Activated CD4-positive, alpha-beta memory T cell treated with anti-CD3 and anti-CD28 coated beads for 36 hours (primary cell): ENCODE measurements at regions not wholly inside any gene's neighbourhood (a gene's known extent, or its start where the extent isn't known, plus 50 kb on each side); places are given as distances from the start of the nearest gene placed in this dataset.

Experiments used
- CTCF ChIA-PET: fragments of 350-600 bp; sonication (Branson Sonifier 250); formaldehyde crosslinking; loops from one replicate; lab custom pipeline; 2021; ENCODE audit warnings: antibody characterized with exemption, inconsistent platforms; lab: Charles Lee
- POLR2A ChIA-PET: fragments of 350-600 bp; sonication (Branson Sonifier 250); formaldehyde crosslinking; loops from one replicate; lab custom pipeline; 2021; ENCODE audit warnings: antibody characterized with exemption; lab: Charles Lee
- DNase-seq: peaks from one replicate; pipeline ENCODE4 v3.0.0-alpha.2; 2020
- H3K27ac Mint-ChIP-seq: one replicate; pipeline ENCODE4 v1.8.0; 2021; ENCODE audit warnings: mixed read lengths
- H3K27me3 Mint-ChIP-seq: one replicate; pipeline ENCODE4 v1.8.0; 2021; ENCODE audit warnings: mixed read lengths
- H3K36me3 Mint-ChIP-seq: one replicate; pipeline ENCODE4 v1.8.0; 2021; ENCODE audit warnings: mixed read lengths
- H3K4me1 Mint-ChIP-seq: one replicate; pipeline ENCODE4 v1.8.0; 2021; ENCODE audit warnings: low read depth, mixed read lengths
- H3K4me3 Mint-ChIP-seq: one replicate; pipeline ENCODE4 v1.8.0; 2021; ENCODE audit warnings: mild to moderate bottlenecking, mixed read lengths
- H3K9me3 Mint-ChIP-seq: one replicate; pipeline ENCODE4 v1.8.0; 2021; ENCODE audit warnings: mixed read lengths
- intact Hi-C: fragments of 100-400 bp; cut with micrococcal nuclease; formaldehyde crosslinking; loops from one replicate; pipeline ENCODE4 v1.15.1; 2023

DNA sequence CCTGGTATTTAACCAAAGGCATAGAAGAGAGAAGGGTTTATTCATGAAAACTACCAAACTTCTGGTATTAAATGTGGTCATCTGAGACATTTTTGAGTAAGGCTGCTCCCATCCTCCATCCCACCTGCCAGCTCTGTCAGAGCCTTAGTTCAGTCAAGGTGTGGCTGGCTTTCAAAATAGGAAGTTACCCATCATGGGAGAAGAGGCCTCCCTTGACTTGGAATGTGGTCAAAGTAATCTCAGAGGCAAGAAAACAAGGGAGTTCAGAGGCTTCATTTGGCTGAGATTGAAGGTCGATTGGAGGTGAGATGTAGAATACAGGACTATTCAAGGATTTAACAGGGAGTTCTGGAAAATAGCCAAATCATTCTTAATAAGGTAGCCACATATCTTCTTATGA, 540.4 kb upstream of the ARRDC4 start:
- no peak overlapping the region for H3K4me3 Mint-ChIP-seq
- H3K36me3 Mint-ChIP-seq = no peaks in the 10 kb centered on the region
- intact Hi-C loops = no loop called here
- POLR2A ChIA-PET = interaction anchor here (0.7 kb wide), 1 partner anchor 206 kb away, joined by 3 read pairs; no protein-coding TSS in a partner anchor
- H3K4me1 Mint-ChIP-seq = no peaks in the 10 kb centered on the region
- no peak for DNase-seq
- no peaks in the 10 kb centered on the region for H3K27me3 Mint-ChIP-seq
- CTCF ChIA-PET = no interaction called here
- no peak overlapping the region for H3K27ac Mint-ChIP-seq
- H3K9me3 Mint-ChIP-seq = peaks cover 12% of the 10 kb centered on the region

DNA sequence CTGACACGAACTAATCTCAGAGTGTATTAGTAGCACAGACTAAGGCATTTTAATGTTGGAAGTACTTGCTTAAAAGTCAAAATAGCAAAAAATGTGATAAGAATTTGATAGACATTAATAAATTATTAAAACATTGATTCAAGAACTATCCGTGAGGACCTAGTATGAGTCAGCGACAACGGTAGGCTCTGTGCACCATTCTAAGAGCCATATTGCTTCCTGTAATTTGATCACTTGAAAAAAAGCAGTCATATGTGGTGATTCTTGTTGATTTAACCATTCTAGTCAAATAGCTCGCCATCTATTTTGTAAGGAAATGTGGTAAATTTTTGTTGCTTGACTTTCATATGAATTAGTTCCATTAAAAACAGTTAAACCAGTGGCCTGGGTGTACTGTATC, 534.9 kb upstream of the ARRDC4 start:
- H3K36me3 Mint-ChIP-seq = no peaks in the 10 kb centered on the region
- no peak overlapping the region for H3K4me3 Mint-ChIP-seq
- POLR2A ChIA-PET = no interaction called here
- H3K27me3 Mint-ChIP-seq = no peaks in the 10 kb centered on the region
- DNase-seq = no peak
- intact Hi-C loops = no loop called here
- H3K9me3 Mint-ChIP-seq = peaks cover 12% of the 10 kb centered on the region
- CTCF ChIA-PET = no interaction called here
- H3K27ac Mint-ChIP-seq = no peak overlapping the region
- H3K4me1 Mint-ChIP-seq = no peaks in the 10 kb centered on the region

DNA sequence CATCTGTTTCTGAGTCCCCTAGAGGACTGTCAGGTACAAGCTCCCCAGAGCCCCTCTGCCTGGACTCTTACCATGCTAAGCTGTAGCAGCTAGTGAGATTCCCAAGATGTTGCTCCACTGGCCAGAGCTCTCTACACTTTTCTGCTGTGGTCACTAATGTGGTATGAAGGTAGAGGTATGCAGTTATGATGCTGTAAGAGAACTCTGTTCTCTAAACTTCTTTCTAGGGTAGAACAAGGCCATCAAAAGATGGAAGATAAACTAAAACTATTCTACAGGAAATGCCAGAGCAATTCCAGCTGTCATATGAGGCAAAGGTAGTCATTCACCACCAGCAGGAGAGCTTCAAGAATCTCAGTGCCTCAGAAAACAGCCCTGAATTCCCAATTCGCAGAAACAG, 517.4 kb upstream of the ARRDC4 start:
- POLR2A ChIA-PET = no interaction called here
- no peak for DNase-seq
- no peaks in the 10 kb centered on the region for H3K27me3 Mint-ChIP-seq

DNA sequence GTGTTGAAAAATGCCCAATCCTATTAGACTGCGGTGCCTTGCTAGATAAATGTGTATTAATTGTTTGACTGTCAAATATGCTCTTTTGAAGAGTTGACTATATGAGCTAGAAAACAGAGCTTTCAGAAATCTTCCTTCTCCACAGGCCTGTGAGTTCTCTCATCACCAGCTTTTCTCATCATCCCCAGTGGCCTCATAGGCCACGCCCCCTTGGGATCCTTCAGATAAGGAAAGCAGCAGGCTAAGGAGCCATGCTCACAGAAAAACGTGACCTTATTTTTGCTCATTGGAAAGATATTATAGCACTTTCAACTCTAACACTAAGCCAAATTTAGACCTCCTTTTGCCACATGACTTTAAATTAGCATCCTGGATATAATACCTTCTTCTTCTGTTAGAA, 514.4 kb upstream of the ARRDC4 start:
- POLR2A ChIA-PET = no interaction called here
- Mint-ChIP-seq H3K27ac (no peak overlapping the region), H3K4me1 (no peaks in the 10 kb centered on the region), H3K9me3 (no peaks in the 10 kb centered on the region), H3K36me3 (no peaks in the 10 kb centered on the region), H3K27me3 (no peaks in the 10 kb centered on the region), H3K4me3 (no peak overlapping the region)
- intact Hi-C loops = no loop called here
- CTCF ChIA-PET = no interaction called here
- no peak for DNase-seq

More for the DNA sequence above, 517.4 kb upstream of the ARRDC4 start:
- Mint-ChIP-seq H3K4me1 (no peaks in the 10 kb centered on the region), H3K9me3 (peaks cover 6% of the 10 kb centered on the region), H3K36me3 (no peaks in the 10 kb centered on the region), H3K27ac (no peak overlapping the region), H3K4me3 (no peak overlapping the region)
- CTCF ChIA-PET = no interaction called here
- intact Hi-C loops = no loop called here

DNA sequence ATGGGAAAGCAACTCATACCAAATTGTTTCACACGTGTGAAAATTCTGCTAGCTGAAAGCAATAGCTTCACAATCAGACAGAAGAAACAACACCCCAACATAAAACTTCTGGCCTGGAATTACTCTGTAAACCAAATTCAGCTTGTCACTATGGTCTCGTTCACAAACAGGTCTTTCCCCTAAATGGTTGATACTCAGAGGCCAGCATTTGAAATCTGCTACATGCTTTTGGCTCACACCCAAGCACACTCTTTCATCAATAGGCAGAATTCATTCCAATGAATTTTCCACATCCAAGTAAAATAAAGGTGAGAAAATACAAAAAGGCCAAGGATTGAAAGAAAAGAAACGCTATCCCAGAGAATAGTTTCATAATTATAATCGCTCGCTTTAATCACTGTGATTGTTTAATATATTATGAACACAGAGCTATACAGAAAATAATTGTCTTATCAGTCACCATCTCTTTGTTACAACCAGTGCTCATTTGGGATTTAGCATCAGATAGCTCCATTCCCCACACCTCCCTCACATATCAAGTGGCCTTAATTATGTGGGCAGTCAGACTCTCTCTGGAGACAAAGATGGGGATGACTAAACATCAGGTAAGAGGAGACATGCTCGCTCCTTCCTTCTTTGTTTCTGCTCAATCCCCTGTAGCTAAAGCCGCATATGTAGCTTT, 503.8 kb upstream of the ARRDC4 start:
- no peak for DNase-seq
- Mint-ChIP-seq H3K9me3 (no peaks in the 10 kb centered on the region), H3K36me3 (no peaks in the 10 kb centered on the region), H3K27ac (no peak overlapping the region), H3K27me3 (no peaks in the 10 kb centered on the region), H3K4me3 (no peak overlapping the region), H3K4me1 (no peaks in the 10 kb centered on the region)
- ChIA-PET CTCF (no interaction called here), POLR2A (no interaction called here)
- intact Hi-C loops = no loop called here

DNA sequence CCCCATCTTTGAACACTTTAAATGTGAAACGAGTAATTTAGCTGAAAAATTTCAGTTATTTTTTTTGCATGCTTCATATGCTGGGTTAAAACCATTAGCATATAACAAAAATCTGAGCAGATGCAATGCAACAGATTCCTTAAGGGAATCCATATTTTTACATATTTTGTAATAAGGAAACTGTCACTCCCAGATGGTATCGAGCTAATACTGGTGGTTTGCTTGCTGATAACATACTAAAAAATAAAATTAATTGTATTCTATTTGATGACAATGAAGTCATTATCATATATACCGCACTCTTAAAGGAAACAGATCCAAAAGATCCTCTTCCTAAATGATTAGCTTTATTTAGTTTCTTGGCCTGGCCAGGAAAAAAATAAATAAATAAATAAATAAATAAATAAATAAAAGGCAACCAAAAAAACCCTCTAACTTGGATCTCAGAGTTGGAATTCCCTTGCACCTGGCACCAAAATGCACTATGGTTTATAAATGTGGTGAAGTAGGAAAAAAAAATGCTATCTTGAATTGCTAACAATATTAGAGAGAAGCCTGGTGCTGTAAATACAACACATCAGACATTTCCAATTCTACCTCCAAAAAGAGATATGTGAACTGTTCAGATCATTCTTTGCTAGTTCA, 503.2 kb upstream of the ARRDC4 start:
- ChIA-PET CTCF (no interaction called here), POLR2A (no interaction called here)
- H3K9me3 Mint-ChIP-seq = no peaks in the 10 kb centered on the region
- H3K27me3 Mint-ChIP-seq = no peaks in the 10 kb centered on the region
- no peaks in the 10 kb centered on the region for H3K4me1 Mint-ChIP-seq
- DNase-seq = no peak
- intact Hi-C loops = no loop called here
- H3K4me3 Mint-ChIP-seq = no peak overlapping the region
- H3K36me3 Mint-ChIP-seq = no peaks in the 10 kb centered on the region
- H3K27ac Mint-ChIP-seq = no peak overlapping the region

DNA sequence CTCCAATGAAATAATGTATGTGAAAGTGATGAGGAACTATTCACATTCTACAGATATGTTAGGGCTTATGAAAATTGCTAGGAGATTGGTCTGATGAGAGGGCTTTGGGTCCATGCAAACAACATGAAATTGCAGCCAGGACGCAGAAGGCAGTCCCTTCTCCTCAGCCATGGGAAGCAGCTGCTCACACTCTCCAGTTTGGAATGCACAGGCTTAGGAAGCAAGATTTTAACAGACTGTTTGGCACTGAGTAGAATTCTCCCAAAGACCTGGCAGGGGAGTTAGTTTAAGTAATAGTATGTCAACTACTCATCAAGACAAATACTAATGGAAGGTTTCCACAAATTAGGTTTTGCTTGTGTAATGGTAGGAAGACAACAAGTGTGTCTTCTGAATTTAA, 500.7 kb upstream of the ARRDC4 start:
- intact Hi-C loops = no loop called here
- DNase-seq = no peak
- POLR2A ChIA-PET = no interaction called here

DNA sequence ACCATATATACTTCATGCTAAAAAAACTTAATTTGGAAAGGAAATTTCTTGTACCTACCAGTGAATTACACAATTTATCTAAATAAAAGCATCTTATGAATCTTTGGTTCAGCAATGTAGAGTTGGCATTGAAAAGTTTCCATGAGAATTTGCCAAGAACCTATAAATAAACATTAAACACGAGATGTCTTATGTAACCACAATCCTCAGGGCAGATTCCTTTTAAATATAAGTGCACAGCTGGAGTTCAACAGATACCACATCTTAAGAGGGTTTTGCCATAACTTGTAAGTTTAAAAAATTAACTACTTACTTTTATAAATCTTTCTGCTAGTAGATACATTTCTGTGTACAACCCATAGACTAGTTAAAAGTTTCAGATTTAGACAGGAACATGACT, 499.3 kb upstream of the ARRDC4 start:
- no peaks in the 10 kb centered on the region for H3K36me3 Mint-ChIP-seq
- H3K27me3 Mint-ChIP-seq = no peaks in the 10 kb centered on the region
- no peak overlapping the region for H3K27ac Mint-ChIP-seq
- no peaks in the 10 kb centered on the region for H3K9me3 Mint-ChIP-seq
- ChIA-PET CTCF (no interaction called here), POLR2A (no interaction called here)
- no peak overlapping the region for H3K4me3 Mint-ChIP-seq
- no peaks in the 10 kb centered on the region for H3K4me1 Mint-ChIP-seq
- no peak for DNase-seq
- intact Hi-C loops = no loop called here

More for the DNA sequence above, 500.7 kb upstream of the ARRDC4 start:
- Mint-ChIP-seq H3K27ac (no peak overlapping the region), H3K27me3 (no peaks in the 10 kb centered on the region), H3K9me3 (no peaks in the 10 kb centered on the region), H3K4me1 (no peaks in the 10 kb centered on the region), H3K36me3 (no peaks in the 10 kb centered on the region), H3K4me3 (no peak overlapping the region)
- CTCF ChIA-PET = no interaction called here

DNA sequence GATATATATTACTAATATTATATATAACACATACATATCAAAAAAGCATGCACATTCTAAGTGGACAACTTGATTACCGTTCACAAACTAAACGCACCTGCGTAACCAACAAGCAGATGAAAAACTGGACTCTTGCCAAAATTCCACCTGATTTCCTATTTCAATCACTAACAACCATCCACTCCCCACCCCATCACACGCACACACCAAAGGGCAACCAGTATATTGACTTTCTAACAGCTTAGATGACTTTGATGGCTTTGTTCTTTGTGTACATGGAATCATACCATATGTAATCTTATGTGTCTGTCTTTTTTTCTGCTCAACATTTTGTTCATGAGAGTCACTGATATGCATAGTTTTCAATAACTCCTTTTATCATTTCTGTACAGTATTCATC, 496.8 kb upstream of the ARRDC4 start:
- intact Hi-C loops = no loop called here
- CTCF ChIA-PET = no interaction called here
- DNase-seq = no peak
- Mint-ChIP-seq H3K4me3 (no peak overlapping the region), H3K9me3 (no peaks in the 10 kb centered on the region), H3K4me1 (no peaks in the 10 kb centered on the region), H3K27me3 (no peaks in the 10 kb centered on the region), H3K36me3 (no peaks in the 10 kb centered on the region), H3K27ac (no peak overlapping the region)
- POLR2A ChIA-PET = no interaction called here

DNA sequence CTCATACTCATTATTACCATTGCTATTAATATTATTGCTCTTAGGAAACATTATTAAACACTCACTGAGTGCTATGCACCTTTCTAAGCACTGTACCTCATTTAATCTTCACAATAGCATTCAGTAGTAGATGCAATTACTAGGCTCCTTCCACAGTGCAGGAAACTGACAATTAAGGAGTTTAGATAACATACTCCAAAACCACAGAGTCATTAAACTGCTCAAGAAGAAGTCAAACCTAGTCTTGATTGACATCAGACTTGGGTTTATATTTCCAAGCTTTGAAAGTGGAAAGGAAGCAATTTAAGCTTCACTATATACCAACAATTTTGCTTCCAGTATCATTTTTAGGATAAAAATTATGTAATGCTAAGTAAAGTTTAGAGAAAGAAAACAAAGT, 490.1 kb upstream of the ARRDC4 start:
- ChIA-PET POLR2A (no interaction called here), CTCF (no interaction called here)
- DNase-seq = no peak
- Mint-ChIP-seq H3K4me1 (no peaks in the 10 kb centered on the region), H3K4me3 (no peak overlapping the region), H3K27ac (no peak overlapping the region), H3K27me3 (no peaks in the 10 kb centered on the region), H3K36me3 (no peaks in the 10 kb centered on the region), H3K9me3 (peaks cover 2% of the 10 kb centered on the region)
- intact Hi-C loops = no loop called here

DNA sequence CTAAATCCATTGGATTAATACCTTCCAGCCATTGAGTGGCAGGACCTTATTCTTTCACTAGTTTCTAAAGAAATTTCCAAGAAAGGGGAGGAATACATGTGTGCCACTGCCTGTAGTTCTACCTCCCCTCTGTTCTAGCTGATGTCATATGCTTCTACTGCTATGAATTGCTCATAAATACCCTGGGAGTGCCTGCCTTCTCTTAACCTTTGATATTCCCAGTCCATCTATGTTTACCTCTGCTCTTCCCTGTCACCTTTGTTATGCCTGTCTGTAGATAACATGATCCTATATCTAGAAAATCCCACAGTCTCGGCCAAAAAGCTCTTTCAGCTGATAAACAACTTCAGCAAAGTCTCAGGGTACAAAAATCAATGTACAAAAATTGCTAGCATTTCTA, 486.9 kb upstream of the ARRDC4 start:
- Mint-ChIP-seq H3K9me3 (peaks cover 2% of the 10 kb centered on the region), H3K36me3 (no peaks in the 10 kb centered on the region), H3K27me3 (no peaks in the 10 kb centered on the region), H3K4me1 (no peaks in the 10 kb centered on the region), H3K27ac (no peak overlapping the region), H3K4me3 (no peak overlapping the region)
- no peak for DNase-seq
- intact Hi-C loops = no loop called here
- POLR2A ChIA-PET = no interaction called here
- CTCF ChIA-PET = no interaction called here

DNA sequence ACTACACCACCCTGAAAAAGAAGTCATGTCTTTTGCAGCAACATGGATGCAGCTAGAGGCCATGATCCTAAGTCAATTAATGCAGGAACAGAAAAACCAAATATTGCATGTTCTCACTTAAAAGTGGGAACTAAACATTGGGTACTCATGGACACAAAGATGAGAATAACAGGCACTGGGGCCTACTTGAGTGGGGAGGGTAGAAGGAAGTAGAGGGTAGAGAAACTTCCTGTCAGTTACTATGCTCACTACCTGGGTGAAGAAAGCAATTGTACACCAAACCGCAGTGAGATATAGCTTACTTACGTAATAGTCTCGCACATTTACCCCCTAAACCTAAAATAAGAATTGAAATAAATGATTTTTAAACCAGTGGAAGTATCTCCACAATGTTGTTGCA, 480.5 kb upstream of the ARRDC4 start:
- intact Hi-C loops = no loop called here
- H3K4me1 Mint-ChIP-seq = no peaks in the 10 kb centered on the region
- no peak for DNase-seq
- CTCF ChIA-PET = no interaction called here
- H3K27ac Mint-ChIP-seq = no peak overlapping the region
- no peaks in the 10 kb centered on the region for H3K36me3 Mint-ChIP-seq
- H3K27me3 Mint-ChIP-seq = no peaks in the 10 kb centered on the region
- peaks cover 7% of the 10 kb centered on the region for H3K9me3 Mint-ChIP-seq
- H3K4me3 Mint-ChIP-seq = no peak overlapping the region
- POLR2A ChIA-PET = no interaction called here

DNA sequence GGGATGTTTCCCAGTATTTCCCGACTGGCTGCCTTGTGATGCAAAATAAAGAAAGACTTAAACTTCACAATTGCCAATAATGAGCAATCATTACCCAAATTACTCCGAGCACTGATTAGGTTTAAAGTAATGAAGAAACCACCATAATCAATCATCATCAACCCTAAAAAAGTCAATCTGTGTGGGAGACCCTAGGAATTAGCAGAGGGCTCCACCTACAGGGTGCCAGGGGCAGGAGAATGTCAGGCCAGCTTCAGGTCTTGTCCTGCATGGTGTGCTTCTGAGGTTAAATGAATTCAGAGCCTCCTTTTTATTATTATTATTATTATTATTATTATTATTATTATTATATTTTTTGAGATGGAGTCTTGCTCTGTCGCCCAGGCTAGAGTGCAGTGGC, 478.0 kb upstream of the ARRDC4 start:
- no peak overlapping the region for H3K4me3 Mint-ChIP-seq
- no peaks in the 10 kb centered on the region for H3K27me3 Mint-ChIP-seq
- intact Hi-C loops = no loop called here
- H3K9me3 Mint-ChIP-seq = peaks cover 14% of the 10 kb centered on the region
- no peaks in the 10 kb centered on the region for H3K36me3 Mint-ChIP-seq
- CTCF ChIA-PET = no interaction called here
- POLR2A ChIA-PET = no interaction called here
- no peaks in the 10 kb centered on the region for H3K4me1 Mint-ChIP-seq
- no peak overlapping the region for H3K27ac Mint-ChIP-seq
- no peak for DNase-seq
